ENCODE measurements at regions not wholly inside any gene's neighbourhood (a gene's known extent, or its start where the extent isn't known, plus 50 kb on each side); places are given as distances from the start of the nearest gene placed in this dataset.

- Histone ChIP-seq H3F3A (ENCODE audit: control insufficient read depth, insufficient read depth) (no peaks in the 10 kb centered on the region), H3K9me3 (ENCODE audit: control insufficient read depth, insufficient read depth, low read length) (peaks cover 32% of the 10 kb centered on the region), H3K4me1 (ENCODE audit: control insufficient read depth, low read length) (no peaks in the 10 kb centered on the region), H3K27me3 (ENCODE audit: control insufficient read depth, low read length) (no peaks in the 10 kb centered on the region), H3K4me3 (ENCODE audit: low read length) (no peak overlapping the region), H3K79me2 (ENCODE audit: control insufficient read depth, low read length) (no peaks in the 10 kb centered on the region), H3K27ac (ENCODE audit: low read depth, low read length) (no peak overlapping the region), H3K36me3 (ENCODE audit: control insufficient read depth, low read length) (no peaks in the 10 kb centered on the region), H3K4me2 (ENCODE audit: low read length) (no peak overlapping the region), H4K20me1 (ENCODE audit: control insufficient read depth, insufficient read depth, low read depth, low read length) (no peaks in the 10 kb centered on the region), H3K9me2 (replicated peaks; ENCODE audit: control insufficient read depth, low read length) (no peaks in the 10 kb centered on the region)
- TF ChIP-seq CTCF (IDR thresholded peaks at IDR 0.05; ENCODE audit: low read depth, low read length, poor library complexity, severe bottlenecking) (no peak), EZH2phosphoT487 (IDR thresholded peaks at IDR 0.05; ENCODE audit: borderline replicate concordance, low read length) (no peak)
Observed at GRCh38 chr6:170005665-170006064, 254.2 kb downstream of the ERMARD start.

GRCh38 chr6:170004585-170005210 lies 253.3 kb downstream of the ERMARD start:
- Histone ChIP-seq H3K9me2 (replicated peaks; ENCODE audit: control insufficient read depth, low read length) (no peaks in the 10 kb centered on the region), H3K79me2 (ENCODE audit: control insufficient read depth, low read length) (no peaks in the 10 kb centered on the region), H3K4me1 (ENCODE audit: control insufficient read depth, low read length) (no peaks in the 10 kb centered on the region), H3K27ac (ENCODE audit: low read depth, low read length) (no peak overlapping the region), H3K27me3 (ENCODE audit: control insufficient read depth, low read length) (no peaks in the 10 kb centered on the region), H3K4me3 (ENCODE audit: low read length) (no peak overlapping the region), H4K20me1 (ENCODE audit: control insufficient read depth, insufficient read depth, low read depth, low read length) (no peaks in the 10 kb centered on the region), H3K9me3 (ENCODE audit: control insufficient read depth, insufficient read depth, low read length) (peaks cover 37% of the 10 kb centered on the region), H3K4me2 (ENCODE audit: low read length) (no peak overlapping the region), H3F3A (ENCODE audit: control insufficient read depth, insufficient read depth) (no peaks in the 10 kb centered on the region), H3K36me3 (ENCODE audit: control insufficient read depth, low read length) (no peaks in the 10 kb centered on the region)
- TF ChIP-seq EZH2phosphoT487 (IDR thresholded peaks at IDR 0.05; ENCODE audit: borderline replicate concordance, low read length), result no peak
- no peak for TF ChIP-seq CTCF (IDR thresholded peaks at IDR 0.05; ENCODE audit: low read depth, low read length, poor library complexity, severe bottlenecking)

GRCh38 chr6:170003451-170004160 lies 252.2 kb downstream of the ERMARD start:
- Histone ChIP-seq H3K4me2 (ENCODE audit: low read length) (no peak overlapping the region), H4K20me1 (ENCODE audit: control insufficient read depth, insufficient read depth, low read depth, low read length) (no peaks in the 10 kb centered on the region), H3K27ac (ENCODE audit: low read depth, low read length) (no peak overlapping the region), H3K9me2 (replicated peaks; ENCODE audit: control insufficient read depth, low read length) (no peaks in the 10 kb centered on the region), H3F3A (ENCODE audit: control insufficient read depth, insufficient read depth) (no peaks in the 10 kb centered on the region), H3K36me3 (ENCODE audit: control insufficient read depth, low read length) (no peaks in the 10 kb centered on the region), H3K27me3 (ENCODE audit: control insufficient read depth, low read length) (no peaks in the 10 kb centered on the region), H3K4me1 (ENCODE audit: control insufficient read depth, low read length) (no peaks in the 10 kb centered on the region), H3K9me3 (ENCODE audit: control insufficient read depth, insufficient read depth, low read length) (peaks cover 37% of the 10 kb centered on the region), H3K79me2 (ENCODE audit: control insufficient read depth, low read length) (no peaks in the 10 kb centered on the region), H3K4me3 (ENCODE audit: low read length) (no peak overlapping the region)
- no peak for TF ChIP-seq EZH2phosphoT487 (IDR thresholded peaks at IDR 0.05; ENCODE audit: borderline replicate concordance, low read length)
- no peak for TF ChIP-seq CTCF (IDR thresholded peaks at IDR 0.05; ENCODE audit: low read depth, low read length, poor library complexity, severe bottlenecking)
